GM19324 (cell line): ENCODE measurements at regions not wholly inside any gene's neighbourhood (a gene's known extent, or its start where the extent isn't known, plus 50 kb on each side); places are given as distances from the start of the nearest gene placed in this dataset.

Experiments used
- ATAC-seq: cut with Tn5 transposase; IDR thresholded peaks from one replicate; pipeline ENCODE4 v1.9.1; 2021; ENCODE audit warnings: mild to moderate bottlenecking, moderate library complexity; ENCODE audit not compliant: unreplicated experiment, low FRiP score

GRCh38 chr9:8189881-8190280 is 390.3 kb upstream of the DMAC1 start:
- no peak for ATAC-seq

GRCh38 chr9:8188723-8189407 is 389.3 kb upstream of the DMAC1 start:
- no peak for ATAC-seq

GRCh38 chr9:8186560-8186959 is 387.0 kb upstream of the DMAC1 start:
- ATAC-seq, result no peak

- ATAC-seq, result no peak
Observed at GRCh38 chr9:8183618-8184017, 384.0 kb upstream of the DMAC1 start.

- ATAC-seq, result no peak
Observed at GRCh38 chr9:8179381-8180053, 379.9 kb upstream of the DMAC1 start.

- no peak for ATAC-seq
Observed at GRCh38 chr9:8172000-8172399, 372.4 kb upstream of the DMAC1 start.

- ATAC-seq, result no peak
Observed at GRCh38 chr9:8168916-8169438, 369.4 kb upstream of the DMAC1 start.

GRCh38 chr9:8160787-8161186 is 361.2 kb upstream of the DMAC1 start:
- ATAC-seq, result no peak

- no peak for ATAC-seq
Observed at GRCh38 chr9:8158574-8158973, 359.0 kb upstream of the DMAC1 start.

- ATAC-seq, result no peak
Observed at GRCh38 chr9:8157683-8158324, 358.2 kb upstream of the DMAC1 start.

- ATAC-seq, result peak; percentile 49
Observed at GRCh38 chr9:8156346-8156745, 356.8 kb upstream of the DMAC1 start.

- ATAC-seq, result no peak
Observed at GRCh38 chr9:8155706-8156105, 356.1 kb upstream of the DMAC1 start.

GRCh38 chr9:8143677-8144076 is 344.1 kb upstream of the DMAC1 start:
- no peak for ATAC-seq

- ATAC-seq, result no peak
Observed at GRCh38 chr9:8140557-8140956, 341.0 kb upstream of the DMAC1 start.

GRCh38 chr9:8139756-8140155 is 340.2 kb upstream of the DMAC1 start:
- ATAC-seq, result no peak

- ATAC-seq, result peak; percentile 78
Observed at GRCh38 chr9:8136477-8136876, 336.9 kb upstream of the DMAC1 start.

- ATAC-seq, result no peak
Observed at GRCh38 chr9:8134635-8135034, 335.1 kb upstream of the DMAC1 start.

- ATAC-seq, result no peak
Observed at GRCh38 chr9:8133606-8134005, 334.0 kb upstream of the DMAC1 start.

GRCh38 chr9:8115570-8115969 is 316.0 kb upstream of the DMAC1 start:
- no peak for ATAC-seq

- ATAC-seq, result no peak
Observed at GRCh38 chr9:8114826-8115225, 315.2 kb upstream of the DMAC1 start.

- ATAC-seq, result no peak
Observed at GRCh38 chr9:8106362-8106761, 306.8 kb upstream of the DMAC1 start.

- ATAC-seq, result no peak
Observed at GRCh38 chr9:8101607-8102006, 302.0 kb upstream of the DMAC1 start.
